Neural cell (in vitro differentiated cells): ENCODE measurements at regions not wholly inside any gene's neighbourhood (a gene's known extent, or its start where the extent isn't known, plus 50 kb on each side); places are given as distances from the start of the nearest gene placed in this dataset.

Experiments
- H2AFZ ChIP-seq: fragments of 200-600, 300-800 bp; sonication (generic), shearing (Covaris generic); 2 replicates; pipeline ENCODE4 v1.6.0; 2014; ENCODE audit warnings: low read depth, mild to moderate bottlenecking, antibody characterized with exemption, low read length, moderate library complexity
- H3F3A ChIP-seq: fragments of 200-600 bp; shearing (Covaris generic); 2 replicates; pipeline ENCODE4 v1.6.1; 2016; ENCODE audit warnings: mild to moderate bottlenecking, moderate library complexity, mixed read lengths, antibody characterized with exemption, low read length; ENCODE audit not compliant: insufficient read depth, poor library complexity, severe bottlenecking
- H3K27ac ChIP-seq: fragments of 200-600, 300-800 bp; sonication (generic), shearing (Covaris generic); 2 replicates; pipeline ENCODE4 v1.5.1; 2014; ENCODE audit warnings: mild to moderate bottlenecking, low read length, moderate library complexity
- H3K27me3 ChIP-seq: fragments of 300-800, 200-600 bp; sonication (generic), shearing (Covaris generic); 2 replicates; pipeline ENCODE4 v1.6.0; 2014; ENCODE audit warnings: mild to moderate bottlenecking, low read depth, low read length, moderate library complexity; ENCODE audit not compliant: insufficient read depth
- H3K36me3 ChIP-seq: fragments of 300-800, 200-600 bp; sonication (generic), shearing (Covaris generic); 2 replicates; pipeline ENCODE4 v1.5.1; 2014; ENCODE audit warnings: mild to moderate bottlenecking, antibody characterized with exemption, low read length, moderate library complexity; ENCODE audit not compliant: insufficient read depth
- H3K4me2 ChIP-seq: fragments of 300-800, 200-600 bp; sonication (generic), shearing (Covaris generic); 2 replicates; pipeline ENCODE4 v1.6.0; 2014; ENCODE audit warnings: mild to moderate bottlenecking, low read length
- H3K4me3 ChIP-seq: fragments of 300-800, 200-600 bp; sonication (generic), shearing (Covaris generic); 2 replicates; pipeline ENCODE4 v1.5.1; 2014; ENCODE audit warnings: mild to moderate bottlenecking, low read length, moderate library complexity
- H3K79me2 ChIP-seq: fragments of 200-600 bp; shearing (Covaris generic); replicated peaks from 2 replicates; pipeline ENCODE4 v1.6.0; 2014; ENCODE audit warnings: mild to moderate bottlenecking, low read length, moderate library complexity; ENCODE audit not compliant: insufficient read depth
- H3K9ac ChIP-seq: fragments of 300-800, 200-600 bp; sonication (generic), shearing (Covaris generic); 2 replicates; pipeline ENCODE4 v1.6.1; 2016; ENCODE audit warnings: mild to moderate bottlenecking, low read length, mixed read lengths
- H3K9me2 ChIP-seq: fragments of 200-600 bp; shearing (Covaris generic); 2 replicates; pipeline ENCODE4 v1.6.1; 2016; ENCODE audit warnings: mild to moderate bottlenecking, low read length, mixed read lengths; ENCODE audit not compliant: insufficient read depth
- H3K9me3 ChIP-seq: fragments of 200-600, 300-800 bp; sonication (generic), shearing (Covaris generic); 2 replicates; pipeline ENCODE4 v1.6.1; 2016; ENCODE audit warnings: mild to moderate bottlenecking, mixed run types, low read length, moderate library complexity, mixed read lengths
- H4K20me1 ChIP-seq: fragments of 200-600 bp; shearing (Covaris generic); 2 replicates; pipeline ENCODE4 v1.6.1; 2016; ENCODE audit warnings: mild to moderate bottlenecking, mixed run types; ENCODE audit not compliant: insufficient read depth
- EP300 ChIP-seq: fragments of 450-650 bp; conservative IDR thresholded peaks from 2 replicates; pipeline ENCODE4 v1.6.1; 2014; ENCODE audit warnings: antibody characterized with exemption, mild to moderate bottlenecking, moderate library complexity; ENCODE audit not compliant: poor library complexity, severe bottlenecking
- EZH2 ChIP-seq: fragments of 200-600, 300-800 bp; shearing (Covaris generic), sonication (generic); IDR thresholded peaks from 2 replicates; pipeline ENCODE4 v1.6.1; 2014; ENCODE audit warnings: antibody characterized with exemption, low read length, borderline replicate concordance, mild to moderate bottlenecking; ENCODE audit not compliant: insufficient read depth, poor library complexity, severe bottlenecking
- MXI1 ChIP-seq: fragments of 450-650 bp; conservative IDR thresholded peaks from 2 replicates; pipeline ENCODE4 v1.6.1; 2014; ENCODE audit warnings: antibody characterized with exemption, mild to moderate bottlenecking; ENCODE audit not compliant: poor library complexity, severe bottlenecking
- POLR2AphosphoS5 ChIP-seq: IDR thresholded peaks from 2 replicates; pipeline ENCODE4 v1.6.1; 2012
- RAD21 ChIP-seq: fragments of 450-650 bp; conservative IDR thresholded peaks from 2 replicates; pipeline ENCODE4 v1.6.1; 2014; ENCODE audit warnings: antibody characterized with exemption, mild to moderate bottlenecking, moderate library complexity
- SMC3 ChIP-seq: fragments of 450-650 bp; conservative IDR thresholded peaks from 2 replicates; pipeline ENCODE4 v1.6.1; 2014; ENCODE audit warnings: antibody characterized with exemption, mild to moderate bottlenecking, moderate library complexity; ENCODE audit not compliant: poor library complexity
- TAF1 ChIP-seq: IDR thresholded peaks from 2 replicates; pipeline ENCODE4 v1.6.1; 2012; ENCODE audit warnings: low read depth
- TF ChIP-seq, protein P1 (sequence below): IDR thresholded peaks from 2 replicates; pipeline ENCODE4 v1.6.1; 2012; ENCODE audit warnings: borderline replicate concordance
- TF ChIP-seq, protein P2 (sequence below): fragments of 450-650 bp; IDR thresholded peaks from 2 replicates; pipeline ENCODE4 v1.5.1; 2014; ENCODE audit warnings: antibody characterized with exemption, mild to moderate bottlenecking, moderate library complexity; ENCODE audit not compliant: poor library complexity, severe bottlenecking

- H2AFZ ChIP-seq, result no peak overlapping the region
- no peaks in the 10 kb centered on the region for H3F3A ChIP-seq
- H3K9me3 ChIP-seq, result no peaks in the 10 kb centered on the region
- H3K79me2 ChIP-seq, result no peaks in the 10 kb centered on the region
- H3K9ac ChIP-seq, result no peak overlapping the region
- no peaks in the 10 kb centered on the region for H4K20me1 ChIP-seq
- H3K36me3 ChIP-seq, result no peaks in the 10 kb centered on the region
- no peak overlapping the region for H3K27ac ChIP-seq
- H3K27me3 ChIP-seq, result no peaks in the 10 kb centered on the region
- H3K9me2 ChIP-seq, result no peaks in the 10 kb centered on the region
- H3K4me2 ChIP-seq, result no peak overlapping the region
- H3K4me3 ChIP-seq, result no peak overlapping the region
- TF ChIP-seq EZH2 (no peak), TAF1 (no peak), SMC3 (no peak)
- TF ChIP-seq, protein P1, sequence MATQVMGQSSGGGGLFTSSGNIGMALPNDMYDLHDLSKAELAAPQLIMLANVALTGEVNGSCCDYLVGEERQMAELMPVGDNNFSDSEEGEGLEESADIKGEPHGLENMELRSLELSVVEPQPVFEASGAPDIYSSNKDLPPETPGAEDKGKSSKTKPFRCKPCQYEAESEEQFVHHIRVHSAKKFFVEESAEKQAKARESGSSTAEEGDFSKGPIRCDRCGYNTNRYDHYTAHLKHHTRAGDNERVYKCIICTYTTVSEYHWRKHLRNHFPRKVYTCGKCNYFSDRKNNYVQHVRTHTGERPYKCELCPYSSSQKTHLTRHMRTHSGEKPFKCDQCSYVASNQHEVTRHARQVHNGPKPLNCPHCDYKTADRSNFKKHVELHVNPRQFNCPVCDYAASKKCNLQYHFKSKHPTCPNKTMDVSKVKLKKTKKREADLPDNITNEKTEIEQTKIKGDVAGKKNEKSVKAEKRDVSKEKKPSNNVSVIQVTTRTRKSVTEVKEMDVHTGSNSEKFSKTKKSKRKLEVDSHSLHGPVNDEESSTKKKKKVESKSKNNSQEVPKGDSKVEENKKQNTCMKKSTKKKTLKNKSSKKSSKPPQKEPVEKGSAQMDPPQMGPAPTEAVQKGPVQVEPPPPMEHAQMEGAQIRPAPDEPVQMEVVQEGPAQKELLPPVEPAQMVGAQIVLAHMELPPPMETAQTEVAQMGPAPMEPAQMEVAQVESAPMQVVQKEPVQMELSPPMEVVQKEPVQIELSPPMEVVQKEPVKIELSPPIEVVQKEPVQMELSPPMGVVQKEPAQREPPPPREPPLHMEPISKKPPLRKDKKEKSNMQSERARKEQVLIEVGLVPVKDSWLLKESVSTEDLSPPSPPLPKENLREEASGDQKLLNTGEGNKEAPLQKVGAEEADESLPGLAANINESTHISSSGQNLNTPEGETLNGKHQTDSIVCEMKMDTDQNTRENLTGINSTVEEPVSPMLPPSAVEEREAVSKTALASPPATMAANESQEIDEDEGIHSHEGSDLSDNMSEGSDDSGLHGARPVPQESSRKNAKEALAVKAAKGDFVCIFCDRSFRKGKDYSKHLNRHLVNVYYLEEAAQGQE, result no peak
Measured at GRCh38 chr11:82634091-82634490, 99.6 kb downstream of the FAM181B start.

- no peaks in the 10 kb centered on the region for H3K9me2 ChIP-seq
- no peak for TF ChIP-seq TAF1
- TF ChIP-seq RAD21, result no peak
- TF ChIP-seq EP300, result no peak
- TF ChIP-seq SMC3, result no peak
- no peak for TF ChIP-seq POLR2AphosphoS5
- TF ChIP-seq MXI1, result no peak
- TF ChIP-seq EZH2, result no peak
- TF ChIP-seq, protein P2, sequence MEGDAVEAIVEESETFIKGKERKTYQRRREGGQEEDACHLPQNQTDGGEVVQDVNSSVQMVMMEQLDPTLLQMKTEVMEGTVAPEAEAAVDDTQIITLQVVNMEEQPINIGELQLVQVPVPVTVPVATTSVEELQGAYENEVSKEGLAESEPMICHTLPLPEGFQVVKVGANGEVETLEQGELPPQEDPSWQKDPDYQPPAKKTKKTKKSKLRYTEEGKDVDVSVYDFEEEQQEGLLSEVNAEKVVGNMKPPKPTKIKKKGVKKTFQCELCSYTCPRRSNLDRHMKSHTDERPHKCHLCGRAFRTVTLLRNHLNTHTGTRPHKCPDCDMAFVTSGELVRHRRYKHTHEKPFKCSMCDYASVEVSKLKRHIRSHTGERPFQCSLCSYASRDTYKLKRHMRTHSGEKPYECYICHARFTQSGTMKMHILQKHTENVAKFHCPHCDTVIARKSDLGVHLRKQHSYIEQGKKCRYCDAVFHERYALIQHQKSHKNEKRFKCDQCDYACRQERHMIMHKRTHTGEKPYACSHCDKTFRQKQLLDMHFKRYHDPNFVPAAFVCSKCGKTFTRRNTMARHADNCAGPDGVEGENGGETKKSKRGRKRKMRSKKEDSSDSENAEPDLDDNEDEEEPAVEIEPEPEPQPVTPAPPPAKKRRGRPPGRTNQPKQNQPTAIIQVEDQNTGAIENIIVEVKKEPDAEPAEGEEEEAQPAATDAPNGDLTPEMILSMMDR, result no peak
- TF ChIP-seq, protein P1, result no peak
- no peaks in the 10 kb centered on the region for H3K79me2 ChIP-seq
- no peaks in the 10 kb centered on the region for H3K27me3 ChIP-seq
- H3K9me3 ChIP-seq, result no peaks in the 10 kb centered on the region
- H3F3A ChIP-seq, result no peaks in the 10 kb centered on the region
- no peaks in the 10 kb centered on the region for H4K20me1 ChIP-seq
- no peak overlapping the region for H3K4me3 ChIP-seq
- no peak overlapping the region for H3K4me2 ChIP-seq
- H3K9ac ChIP-seq, result no peak overlapping the region
- no peak overlapping the region for H2AFZ ChIP-seq
- no peaks in the 10 kb centered on the region for H3K36me3 ChIP-seq
- H3K27ac ChIP-seq, result no peak overlapping the region
Measured at GRCh38 chr11:82631722-82632630, 101.7 kb downstream of the FAM181B start.
